SK-N-SH (cell line): ENCODE measurements at regions not wholly inside any gene's neighbourhood (a gene's known extent, or its start where the extent isn't known, plus 50 kb on each side); places are given as distances from the start of the nearest gene placed in this dataset.

Source experiments
- CTCF ChIA-PET: fragments of 300-600, 350-600 bp; formaldehyde crosslinking; extraction: SDS; loops from one replicate; lab custom pipeline; 2021; lab: Yijun Ruan, JAX
- POLR2A ChIA-PET: fragments of 350-600 bp; sonication (Branson Sonifier 250); formaldehyde crosslinking; extraction: SDS; loops from one replicate; lab custom pipeline; 2020; ENCODE audit warnings: antibody characterized with exemption, inconsistent platforms; lab: Yijun Ruan, JAX
- DNase-seq: peaks from one replicate; pipeline ENCODE4 v3.0.0; 2012
- H2AFZ ChIP-seq: fragments of 200-600 bp; sonication (generic); 2 replicates; pipeline ENCODE4 v1.8.1; 2016; ENCODE audit warnings: antibody characterized with exemption, mild to moderate bottlenecking, low read depth
- H3F3A ChIP-seq: fragments of 200-600 bp; sonication (generic); replicated peaks from 2 replicates; pipeline ENCODE3; 2016; ENCODE audit warnings: antibody characterized with exemption, mild to moderate bottlenecking; ENCODE audit not compliant: insufficient read depth
- H3K27ac ChIP-seq, 2 experiments: fragments of 200-500 bp in 1 of 2; fragments of 200-600 bp in 1 of 2; sonication (Bioruptor generic) in 1 of 2; sonication (generic), shearing (Covaris generic) in 1 of 2; 2 replicates each; pipeline versions ENCODE4 v1.5.1 to v1.6.1; 2014 to 2016; ENCODE audit warnings: low read depth in 2 of 2, inconsistent platforms in 1 of 2, low read length in 1 of 2, mild to moderate bottlenecking in 1 of 2, mixed read lengths in 1 of 2
- H3K27me3 ChIP-seq: fragments of 200-600 bp; sonication (generic), shearing (Covaris generic); 2 replicates; pipeline ENCODE4 v1.6.1; 2016; ENCODE audit warnings: mixed run types; ENCODE audit not compliant: insufficient read depth
- H3K36me3 ChIP-seq, 2 experiments: fragments of 200-500 bp in 1 of 2; fragments of 200-600 bp in 1 of 2; sonication (Bioruptor generic) in 1 of 2; sonication (generic) in 1 of 2; replicated peaks in 1 of 2; 2 replicates each; pipeline versions ENCODE3 to v1.5.1; 2014 to 2016; ENCODE audit warnings: low read length in 1 of 2, mild to moderate bottlenecking in 1 of 2; ENCODE audit not compliant: insufficient read depth in 2 of 2, control insufficient read depth in 1 of 2
- H3K4me1 ChIP-seq, 2 experiments: fragments of 200-500 bp in 1 of 2; fragments of 200-600 bp in 1 of 2; sonication (Bioruptor generic) in 1 of 2; sonication (generic), shearing (Covaris generic) in 1 of 2; 2 replicates each; pipeline versions ENCODE4 v1.5.1 to v1.6.1; 2014 to 2016; ENCODE audit warnings: low read depth in 1 of 2, low read length in 1 of 2, mixed run types in 1 of 2; ENCODE audit not compliant: insufficient read depth in 2 of 2, control insufficient read depth in 1 of 2
- H3K4me2 ChIP-seq: fragments of 200-600 bp; sonication (generic), shearing (Covaris generic); 2 replicates; pipeline ENCODE4 v1.6.1; 2017; ENCODE audit warnings: mixed run types
- H3K4me3 ChIP-seq, 2 experiments: fragments of 200-500 bp in 1 of 2; fragments of 200-600 bp in 1 of 2; sonication (Bioruptor generic) in 1 of 2; sonication (generic), shearing (Covaris generic) in 1 of 2; 2 replicates each; pipeline versions ENCODE4 v1.5.1 to v1.8.1; 2014 to 2016; ENCODE audit warnings: low read depth in 2 of 2, inconsistent platforms in 1 of 2, low read length in 1 of 2, mild to moderate bottlenecking in 1 of 2, mixed read lengths in 1 of 2, moderate library complexity in 1 of 2
- H3K79me2 ChIP-seq: fragments of 200-600 bp; sonication (generic); 2 replicates; pipeline ENCODE4 v1.8.1; 2017; ENCODE audit warnings: mild to moderate bottlenecking; ENCODE audit not compliant: insufficient read depth
- H3K9ac ChIP-seq: fragments of 200-600 bp; sonication (generic); 2 replicates; pipeline ENCODE4 v1.6.1; 2017; ENCODE audit warnings: mixed run types
- H3K9me2 ChIP-seq: fragments of 200-600 bp; sonication (generic); 2 replicates; pipeline ENCODE4 v1.6.1; 2017; ENCODE audit warnings: mixed run types
- H3K9me3 ChIP-seq: fragments of 200-600 bp; sonication (generic); 2 replicates; pipeline ENCODE4 v1.6.1; 2017; ENCODE audit warnings: mixed run types, mild to moderate bottlenecking, moderate library complexity
- H4K20me1 ChIP-seq: fragments of 200-600 bp; sonication (generic); 2 replicates; pipeline ENCODE4 v1.6.1; 2017; ENCODE audit warnings: mild to moderate bottlenecking, mixed run types; ENCODE audit not compliant: insufficient read depth
- CHD2 ChIP-seq: fragments of 150-350 bp; IDR thresholded peaks from 2 replicates; pipeline ENCODE4 v1.6.1; 2018; ENCODE audit warnings: low read length; ENCODE audit not compliant: partially characterized antibody
- ELF1 ChIP-seq: IDR thresholded peaks from 2 replicates; pipeline ENCODE4 v1.4.0; 2012
- EP300 ChIP-seq, 2 experiments: IDR thresholded peaks; 2 replicates each; pipeline versions ENCODE4 v1.4.0 to v1.6.1; 2012; ENCODE audit warnings: borderline replicate concordance in 1 of 2, low read depth in 1 of 2, low read length in 1 of 2
- EZH2phosphoT487 ChIP-seq: fragments of 200-600 bp; sonication (generic); IDR thresholded peaks from 2 replicates; pipeline ENCODE4 v1.6.1; 2017; ENCODE audit warnings: low read depth, mixed run types, mild to moderate bottlenecking, antibody characterized with exemption, moderate library complexity, borderline replicate concordance
- FOXJ3 ChIP-seq: sonication (generic); formaldehyde crosslinking; IDR thresholded peaks from 2 replicates; pipeline ENCODE4 v1.5.1; 2020; ENCODE audit warnings: mild to moderate bottlenecking, missing genetic modification reagents
- FOXM1 ChIP-seq: IDR thresholded peaks from 2 replicates; pipeline ENCODE4 v1.4.0; 2012; ENCODE audit warnings: low read depth, mild to moderate bottlenecking
- GABPA ChIP-seq: IDR thresholded peaks from 2 replicates; pipeline ENCODE4 v1.4.0; 2012; ENCODE audit warnings: low read depth, mild to moderate bottlenecking
- GATA2 ChIP-seq: sonication (generic); formaldehyde crosslinking; IDR thresholded peaks from 2 replicates; pipeline ENCODE4 v1.5.0; 2020; ENCODE audit warnings: mild to moderate bottlenecking, missing genetic modification reagents
- PBX3 ChIP-seq: IDR thresholded peaks from 2 replicates; pipeline ENCODE4; 2012
- RXRA ChIP-seq: IDR thresholded peaks from 2 replicates; pipeline ENCODE4 v1.4.0; 2012; ENCODE audit warnings: low read depth, mild to moderate bottlenecking, borderline replicate concordance
- TAF1 ChIP-seq: IDR thresholded peaks from 2 replicates; pipeline ENCODE4 v1.6.1; 2012; ENCODE audit warnings: low read depth, mild to moderate bottlenecking, low read length, moderate library complexity, borderline replicate concordance
- TEAD4 ChIP-seq: IDR thresholded peaks from 2 replicates; pipeline ENCODE4 v1.4.0; 2012; ENCODE audit warnings: mild to moderate bottlenecking, borderline replicate concordance; ENCODE audit not compliant: insufficient read depth
- USF1 ChIP-seq: IDR thresholded peaks from 2 replicates; pipeline ENCODE4 v1.4.0; 2012; ENCODE audit warnings: low read depth, borderline replicate concordance
- WGBS: methylation state at CpG from one replicate; pipeline ENCODE4 v1.1.6; 2017; ENCODE audit warnings: low lambda C conversion rate; 5-methylcytosine and 5-hydroxymethylcytosine counted together
- TF ChIP-seq, protein P1 (sequence below): fragments of 200-600 bp; sonication (generic); IDR thresholded peaks from 2 replicates; pipeline ENCODE4 v1.6.1; 2017; ENCODE audit warnings: antibody characterized with exemption, mild to moderate bottlenecking, moderate library complexity
- TF ChIP-seq, protein P2 (sequence below): fragments of 150-350 bp; IDR thresholded peaks from 2 replicates; pipeline ENCODE4 v1.6.1; 2017; ENCODE audit warnings: antibody characterized with exemption, low read length, low read depth, borderline replicate concordance
- TF ChIP-seq, protein P3 (sequence below): IDR thresholded peaks from 2 replicates; pipeline ENCODE4 v1.4.0; 2012; ENCODE audit warnings: low read depth, borderline replicate concordance

DNA sequence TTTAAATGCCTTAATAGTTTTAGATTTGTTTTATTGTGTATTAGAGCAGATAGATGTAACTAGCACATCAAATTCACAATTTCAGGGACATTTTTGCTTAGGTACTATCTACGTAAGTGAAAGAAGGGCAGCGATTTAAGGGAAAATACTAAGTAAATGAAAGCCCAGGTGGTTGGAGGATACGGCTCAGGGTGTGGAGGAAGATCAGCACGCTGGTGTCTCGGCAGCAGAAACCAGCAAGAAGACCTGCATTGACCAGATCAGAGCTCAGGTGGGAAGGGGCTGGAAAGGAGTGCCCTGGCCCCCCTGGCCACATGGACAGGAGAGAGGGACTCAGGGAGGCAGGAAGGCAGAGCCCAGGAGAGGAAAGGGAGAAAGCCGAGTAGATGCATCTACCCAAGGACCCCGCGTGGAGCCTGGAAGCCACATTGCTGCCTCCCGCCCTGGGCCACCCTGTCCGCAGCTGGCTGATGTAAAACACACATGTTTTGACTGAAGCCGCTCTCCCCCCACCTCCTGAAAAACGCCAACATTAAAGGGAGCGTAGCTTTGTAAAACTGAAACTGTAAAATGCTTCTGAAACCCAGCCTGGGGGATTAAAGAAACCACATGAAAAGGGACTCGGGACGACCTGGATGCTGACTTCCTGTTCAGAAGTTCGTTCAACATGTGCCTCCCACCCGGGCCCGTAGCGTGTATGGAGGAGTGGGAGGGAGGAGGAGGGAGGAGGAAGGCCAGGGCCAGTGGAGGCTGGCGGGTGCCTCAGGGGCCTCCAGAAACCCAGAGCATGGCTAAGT is 72.6 kb upstream of the TARDBP start:
- peak; percentile 49 for DNase-seq
- no peaks in the 10 kb centered on the region for H3K79me2 ChIP-seq
- TF ChIP-seq EP300 (IDR thresholded peaks at IDR 0.05; ENCODE audit: borderline replicate concordance in 1 of 2, low read depth in 1 of 2, low read length in 1 of 2) (no peak), RXRA (no peak), FOXM1 (no peak), USF1 (no peak), ELF1 (no peak), TAF1 (no peak), FOXJ3 (CRISPR knock-in tag) (no peak)
- TF ChIP-seq, protein P1, sequence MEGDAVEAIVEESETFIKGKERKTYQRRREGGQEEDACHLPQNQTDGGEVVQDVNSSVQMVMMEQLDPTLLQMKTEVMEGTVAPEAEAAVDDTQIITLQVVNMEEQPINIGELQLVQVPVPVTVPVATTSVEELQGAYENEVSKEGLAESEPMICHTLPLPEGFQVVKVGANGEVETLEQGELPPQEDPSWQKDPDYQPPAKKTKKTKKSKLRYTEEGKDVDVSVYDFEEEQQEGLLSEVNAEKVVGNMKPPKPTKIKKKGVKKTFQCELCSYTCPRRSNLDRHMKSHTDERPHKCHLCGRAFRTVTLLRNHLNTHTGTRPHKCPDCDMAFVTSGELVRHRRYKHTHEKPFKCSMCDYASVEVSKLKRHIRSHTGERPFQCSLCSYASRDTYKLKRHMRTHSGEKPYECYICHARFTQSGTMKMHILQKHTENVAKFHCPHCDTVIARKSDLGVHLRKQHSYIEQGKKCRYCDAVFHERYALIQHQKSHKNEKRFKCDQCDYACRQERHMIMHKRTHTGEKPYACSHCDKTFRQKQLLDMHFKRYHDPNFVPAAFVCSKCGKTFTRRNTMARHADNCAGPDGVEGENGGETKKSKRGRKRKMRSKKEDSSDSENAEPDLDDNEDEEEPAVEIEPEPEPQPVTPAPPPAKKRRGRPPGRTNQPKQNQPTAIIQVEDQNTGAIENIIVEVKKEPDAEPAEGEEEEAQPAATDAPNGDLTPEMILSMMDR, result no peak
- TF ChIP-seq, all 33 proteins: peak for 0
- POLR2A ChIA-PET, result no interaction called here
- H3K9me2 ChIP-seq, result no peaks in the 10 kb centered on the region
- H3K27ac ChIP-seq, result no peak overlapping the region
- H4K20me1 ChIP-seq, result no peaks in the 10 kb centered on the region
- peaks cover 0 to 35% of the 10 kb centered on the region in 2 experiments; a peak in 2 of 4 replicates for H3K4me1 ChIP-seq
- 86% methylated on average over 20 of the region's 20 CpGs for WGBS
- H3K9me3 ChIP-seq, result no peaks in the 10 kb centered on the region
- no peak overlapping the region for H3K9ac ChIP-seq
- no peak overlapping the region for H3K4me3 ChIP-seq
- no peaks in the 10 kb centered on the region for H3F3A ChIP-seq
- CTCF ChIA-PET, result interaction anchor here (0.6 to 0.7 kb wide), 2 partner anchors 75 to 252 kb away, joined by 3 read pairs; no protein-coding TSS in a partner anchor
- H3K36me3 ChIP-seq, result no peaks in the 10 kb centered on the region
- H3K4me2 ChIP-seq, result no peak overlapping the region
- H2AFZ ChIP-seq, result no peak overlapping the region
- no peaks in the 10 kb centered on the region for H3K27me3 ChIP-seq

DNA sequence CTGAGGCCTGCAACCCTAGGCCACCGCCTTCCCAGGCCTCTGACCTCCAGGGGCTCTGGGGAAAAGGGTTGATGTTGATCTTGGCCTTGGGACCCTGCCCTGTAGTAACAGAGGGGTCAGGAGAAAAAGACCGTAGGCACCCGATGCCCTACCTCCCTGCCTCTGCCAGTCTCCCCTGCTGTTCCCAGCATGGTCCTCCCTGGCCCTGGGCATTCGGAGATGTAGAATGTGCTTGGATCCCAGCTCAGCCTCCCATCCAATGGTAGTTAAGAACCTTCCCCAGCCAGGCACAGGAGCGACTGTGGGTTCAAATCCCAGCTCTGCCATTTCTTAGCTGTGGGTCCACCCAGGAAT is 72.0 kb upstream of the TARDBP start:
- H3K36me3 ChIP-seq, result no peaks in the 10 kb centered on the region
- CTCF ChIA-PET, result no interaction called here
- no peak for TF ChIP-seq GATA2 (CRISPR knock-in tag)
- TF ChIP-seq FOXJ3 (CRISPR knock-in tag), result no peak
- TF ChIP-seq, protein P1, result no peak
- TF ChIP-seq, protein P2, sequence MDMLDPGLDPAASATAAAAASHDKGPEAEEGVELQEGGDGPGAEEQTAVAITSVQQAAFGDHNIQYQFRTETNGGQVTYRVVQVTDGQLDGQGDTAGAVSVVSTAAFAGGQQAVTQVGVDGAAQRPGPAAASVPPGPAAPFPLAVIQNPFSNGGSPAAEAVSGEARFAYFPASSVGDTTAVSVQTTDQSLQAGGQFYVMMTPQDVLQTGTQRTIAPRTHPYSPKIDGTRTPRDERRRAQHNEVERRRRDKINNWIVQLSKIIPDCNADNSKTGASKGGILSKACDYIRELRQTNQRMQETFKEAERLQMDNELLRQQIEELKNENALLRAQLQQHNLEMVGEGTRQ, result no peak
- no peak for TF ChIP-seq EP300 (IDR thresholded peaks at IDR 0.05; ENCODE audit: borderline replicate concordance in 1 of 2, low read depth in 1 of 2, low read length in 1 of 2)
- TF ChIP-seq TEAD4, result no peak
- TF ChIP-seq GABPA, result no peak
- TF ChIP-seq EZH2phosphoT487, result no peak
- TF ChIP-seq PBX3, result no peak
- TF ChIP-seq CHD2, result no peak
- TF ChIP-seq, protein P3, sequence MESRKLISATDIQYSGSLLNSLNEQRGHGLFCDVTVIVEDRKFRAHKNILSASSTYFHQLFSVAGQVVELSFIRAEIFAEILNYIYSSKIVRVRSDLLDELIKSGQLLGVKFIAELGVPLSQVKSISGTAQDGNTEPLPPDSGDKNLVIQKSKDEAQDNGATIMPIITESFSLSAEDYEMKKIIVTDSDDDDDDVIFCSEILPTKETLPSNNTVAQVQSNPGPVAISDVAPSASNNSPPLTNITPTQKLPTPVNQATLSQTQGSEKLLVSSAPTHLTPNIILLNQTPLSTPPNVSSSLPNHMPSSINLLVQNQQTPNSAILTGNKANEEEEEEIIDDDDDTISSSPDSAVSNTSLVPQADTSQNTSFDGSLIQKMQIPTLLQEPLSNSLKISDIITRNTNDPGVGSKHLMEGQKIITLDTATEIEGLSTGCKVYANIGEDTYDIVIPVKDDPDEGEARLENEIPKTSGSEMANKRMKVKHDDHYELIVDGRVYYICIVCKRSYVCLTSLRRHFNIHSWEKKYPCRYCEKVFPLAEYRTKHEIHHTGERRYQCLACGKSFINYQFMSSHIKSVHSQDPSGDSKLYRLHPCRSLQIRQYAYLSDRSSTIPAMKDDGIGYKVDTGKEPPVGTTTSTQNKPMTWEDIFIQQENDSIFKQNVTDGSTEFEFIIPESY, result no peak

More for the DNA sequence above, 72.0 kb upstream of the TARDBP start:
- DNase-seq, result no peak
- 93% methylated on average over 5 of the region's 5 CpGs for WGBS
- no peak overlapping the region for H3K27ac ChIP-seq
- no peaks in the 10 kb centered on the region for H3K9me3 ChIP-seq
- no peaks in the 10 kb centered on the region for H3K79me2 ChIP-seq
- H3K9me2 ChIP-seq, result no peaks in the 10 kb centered on the region
- H3K27me3 ChIP-seq, result no peaks in the 10 kb centered on the region
- no peak overlapping the region for H3K4me3 ChIP-seq
- H3K4me2 ChIP-seq, result no peak overlapping the region
- no peaks in the 10 kb centered on the region for H3F3A ChIP-seq
- H3K9ac ChIP-seq, result no peak overlapping the region
- H2AFZ ChIP-seq, result no peak overlapping the region
- no peaks in the 10 kb centered on the region for H4K20me1 ChIP-seq
- H3K4me1 ChIP-seq, result peaks cover 0 to 39% of the 10 kb centered on the region in 2 experiments; a peak in 3 of 4 replicates
- POLR2A ChIA-PET, result no interaction called here
